Right atrium auricular region (tissue), 2 donors: ENCODE measurements at regions not wholly inside any gene's neighbourhood (a gene's known extent, or its start where the extent isn't known, plus 50 kb on each side); places are given as distances from the start of the nearest gene placed in this dataset.
"Not testable (repeated sequence)": the region's sequence is repeated elsewhere in the genome, so short reads cannot be mapped to it uniquely, and the experiment has no call there.

Experiments used
- DNase-seq: peaks from one replicate; pipeline ENCODE4 v3.0.0-alpha.2; 2019; ENCODE audit warnings: low spot score
- H3K27ac ChIP-seq, 2 donors: fragments of 200-600 bp; sonication (generic); 1 replicate in 1 of 2; 2 replicates in 1 of 2; pipeline ENCODE4 v1.5.1; 2016 to 2019
- H3K27me3 ChIP-seq, 2 donors: fragments of 200-600 bp; sonication (generic); one replicate each; pipeline versions ENCODE4 v1.5.1 to v1.6.0; 2017 to 2019
- H3K36me3 ChIP-seq: fragments of 200-600 bp; sonication (generic); one replicate; pipeline ENCODE4 v1.5.1; 2016
- H3K4me1 ChIP-seq, 2 donors: fragments of 200-600 bp; sonication (generic); one replicate each; pipeline versions ENCODE4 v1.5.1 to v1.6.0; 2017 to 2019
- H3K4me3 ChIP-seq, 2 donors: fragments of 200-600 bp; sonication (generic); 1 replicate in 1 of 2; 2 replicates in 1 of 2; pipeline ENCODE4 v1.5.1; 2017 to 2019; ENCODE audit warnings: mild to moderate bottlenecking in 1 of 2, moderate library complexity in 1 of 2
- H3K9me3 ChIP-seq, 2 donors: fragments of 200-600 bp; sonication (generic); one replicate each; pipeline ENCODE4 v1.5.1; 2019
- CTCF ChIP-seq, 2 donors: fragments of 200-600 bp; sonication (generic); IDR thresholded peaks; one replicate each; pipeline ENCODE4 v1.5.1; 2019; ENCODE audit warnings: antibody characterized with exemption in 2 of 2

DNA sequence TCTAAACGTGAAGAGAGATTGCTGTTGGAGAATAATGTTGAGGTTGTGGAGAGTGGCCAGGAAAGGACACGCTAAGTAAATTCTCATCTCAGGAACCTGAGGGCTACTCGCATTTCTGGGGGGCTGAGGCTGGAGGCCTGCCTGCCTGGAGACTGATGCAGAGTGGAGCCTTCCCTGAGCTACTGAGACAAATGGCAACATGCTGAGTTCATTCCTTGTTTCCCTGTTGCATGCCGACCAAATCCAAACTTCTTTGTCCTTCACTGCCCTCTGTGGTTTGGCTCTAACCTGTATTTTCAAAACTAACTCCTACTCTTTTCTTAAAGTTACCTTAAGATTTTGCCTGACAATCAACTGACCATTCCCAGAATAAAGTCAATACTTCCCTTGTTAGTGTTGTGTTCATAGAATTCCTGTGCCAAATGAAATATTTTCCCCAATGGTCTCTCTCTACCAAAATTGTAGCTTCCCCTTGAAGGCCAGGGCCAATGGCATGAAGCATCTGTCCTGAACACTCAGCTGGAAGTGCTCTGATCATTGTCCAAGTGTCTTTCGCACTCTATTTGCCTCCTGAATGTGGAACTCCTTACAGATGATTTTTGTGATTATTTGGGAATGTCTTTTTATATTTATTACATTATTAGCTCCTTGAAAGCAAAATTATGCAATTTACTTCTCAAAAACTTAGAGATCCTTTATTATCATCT lies 1085.6 kb downstream of the SOCS6 start:
- Histone ChIP-seq H3K36me3 (no peaks in the 10 kb centered on the region), H3K9me3 (no peaks in the 10 kb centered on the region), H3K27ac (no peak overlapping the region), H3K4me3 (no peak overlapping the region), H3K27me3 (no peaks in the 10 kb centered on the region), H3K4me1 (no peaks in the 10 kb centered on the region)
- DNase-seq: no peak
- TF ChIP-seq CTCF (IDR thresholded peaks at IDR 0.05): no peak

GRCh38 chr18:71371951-71372605 lies 1083.2 kb downstream of the SOCS6 start:
- H3K27me3 ChIP-seq: no peaks in the 10 kb centered on the region
- no peaks in the 10 kb centered on the region for H3K9me3 ChIP-seq
- no peaks in the 10 kb centered on the region for H3K36me3 ChIP-seq
- no peak overlapping the region for H3K4me3 ChIP-seq
- no peak for DNase-seq
- no peak overlapping the region for H3K27ac ChIP-seq
- H3K4me1 ChIP-seq: no peaks in the 10 kb centered on the region
- no peak for TF ChIP-seq CTCF (IDR thresholded peaks at IDR 0.05)

GRCh38 chr18:71370671-71371445 lies 1082.0 kb downstream of the SOCS6 start:
- Histone ChIP-seq H3K4me1 (no peaks in the 10 kb centered on the region), H3K9me3 (peaks cover 0 to 9% of the 10 kb centered on the region in 2 donors), H3K36me3 (no peaks in the 10 kb centered on the region), H3K27me3 (no peaks in the 10 kb centered on the region), H3K4me3 (no peak overlapping the region), H3K27ac (no peak overlapping the region)
- DNase-seq: no peak
- no peak for TF ChIP-seq CTCF (IDR thresholded peaks at IDR 0.05)

GRCh38 chr18:71370095-71370494 lies 1081.2 kb downstream of the SOCS6 start:
- no peaks in the 10 kb centered on the region for H3K27me3 ChIP-seq
- peaks cover 0 to 16% of the 10 kb centered on the region in 2 donors for H3K9me3 ChIP-seq
- no peak for DNase-seq
- H3K4me1 ChIP-seq: no peaks in the 10 kb centered on the region
- no peak for TF ChIP-seq CTCF (IDR thresholded peaks at IDR 0.05)
- H3K4me3 ChIP-seq: no peak overlapping the region
- H3K36me3 ChIP-seq: no peaks in the 10 kb centered on the region
- H3K27ac ChIP-seq: no peak overlapping the region

DNA sequence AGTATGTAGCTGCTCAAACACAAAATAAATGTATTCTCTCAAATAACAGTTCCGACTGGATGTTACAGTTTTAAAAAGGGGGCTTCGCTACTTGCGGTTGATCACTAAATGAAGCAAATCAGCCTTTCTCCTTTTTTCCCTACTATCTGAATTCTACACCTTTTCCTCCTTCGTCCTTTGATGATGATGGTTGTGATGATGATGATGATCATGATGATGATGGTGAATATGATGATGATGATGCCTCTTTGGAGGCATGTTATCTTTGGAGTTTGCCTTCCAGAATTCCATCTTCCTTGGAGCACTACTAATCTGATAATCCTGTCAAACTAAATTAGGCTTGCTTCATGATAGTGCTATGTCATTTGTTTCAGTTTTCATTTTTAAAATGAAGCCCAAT lies 1073.3 kb downstream of the SOCS6 start:
- no peak for TF ChIP-seq CTCF (IDR thresholded peaks at IDR 0.05)
- DNase-seq: no peak
- no peak overlapping the region for H3K4me3 ChIP-seq
- H3K4me1 ChIP-seq: no peaks in the 10 kb centered on the region
- no peak overlapping the region for H3K27ac ChIP-seq
- H3K9me3 ChIP-seq: peaks cover 0 to 23% of the 10 kb centered on the region in 2 donors
- H3K27me3 ChIP-seq: no peaks in the 10 kb centered on the region
- H3K36me3 ChIP-seq: no peaks in the 10 kb centered on the region

- not testable (repeated sequence) for H3K4me1 ChIP-seq, H3K4me3 ChIP-seq, DNase-seq, H3K27me3 ChIP-seq, H3K27ac ChIP-seq, H3K36me3 ChIP-seq, H3K9me3 ChIP-seq
These were observed 1066.8 kb downstream of the SOCS6 start for GRCh38 chr18:71355599-71355998.
